HG03060 (cell line): ENCODE measurements at regions not wholly inside any gene's neighbourhood (a gene's known extent, or its start where the extent isn't known, plus 50 kb on each side); places are given as distances from the start of the nearest gene placed in this dataset.

ENCODE experiments used
- ATAC-seq: cut with Tn5 transposase; IDR thresholded peaks from one replicate; pipeline ENCODE4 v1.9.1; 2021; ENCODE audit warnings: low read depth, moderate number of reproducible peaks; ENCODE audit not compliant: unreplicated experiment

DNA sequence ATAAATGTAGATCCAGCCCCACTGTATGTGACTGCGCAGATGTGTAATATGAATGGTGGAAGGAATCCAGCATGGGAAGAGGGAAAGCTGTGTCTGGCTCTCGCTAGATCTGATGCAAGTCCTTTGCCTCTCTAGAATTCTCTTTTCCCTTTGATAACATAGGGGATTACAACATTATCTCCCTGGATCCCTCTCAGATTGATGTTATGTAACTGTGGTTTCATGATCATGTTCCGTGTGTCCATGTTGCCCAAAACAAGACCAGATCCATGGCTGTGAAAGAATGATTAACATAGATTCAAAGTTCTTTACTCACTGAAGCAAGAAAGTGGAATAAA lies 184.0 kb upstream of the UBL3 start:
- no peak for ATAC-seq

DNA sequence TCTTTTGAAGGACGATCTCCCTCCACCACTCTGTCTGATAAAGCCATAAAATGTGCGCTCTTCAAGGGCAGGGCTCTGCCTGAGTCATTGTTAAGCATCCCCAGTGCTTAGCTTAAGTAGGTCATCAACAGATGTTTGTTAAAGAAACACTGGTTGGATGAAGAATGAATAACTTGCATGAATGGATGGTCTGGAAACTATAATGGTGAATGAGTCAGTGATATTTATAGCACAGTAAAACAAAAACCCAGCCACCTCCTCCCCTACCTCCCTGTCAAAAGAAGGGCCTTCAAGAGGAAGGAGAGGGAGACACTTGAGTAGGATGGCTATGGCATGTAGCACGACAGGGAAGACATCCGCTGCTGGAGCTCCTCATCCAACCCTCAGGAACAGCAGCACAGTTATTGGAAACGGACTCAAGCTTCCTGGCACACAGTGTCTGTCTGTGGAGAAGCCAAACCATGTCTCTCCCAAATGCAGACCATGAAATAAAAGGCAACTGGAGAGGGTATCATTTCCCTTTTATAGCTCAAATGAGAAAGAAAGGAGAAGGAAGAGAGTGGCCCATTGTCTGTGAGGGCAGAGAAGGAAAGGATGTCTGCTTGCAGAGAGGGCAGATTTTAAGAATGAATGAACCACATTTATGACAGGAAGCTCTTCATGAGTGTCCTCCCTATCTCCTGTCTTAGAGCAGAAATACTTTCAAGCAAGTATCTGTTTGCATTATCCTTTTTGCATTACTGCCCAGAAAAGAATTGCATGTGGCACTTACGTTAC lies 183.5 kb upstream of the UBL3 start:
- no peak for ATAC-seq

DNA sequence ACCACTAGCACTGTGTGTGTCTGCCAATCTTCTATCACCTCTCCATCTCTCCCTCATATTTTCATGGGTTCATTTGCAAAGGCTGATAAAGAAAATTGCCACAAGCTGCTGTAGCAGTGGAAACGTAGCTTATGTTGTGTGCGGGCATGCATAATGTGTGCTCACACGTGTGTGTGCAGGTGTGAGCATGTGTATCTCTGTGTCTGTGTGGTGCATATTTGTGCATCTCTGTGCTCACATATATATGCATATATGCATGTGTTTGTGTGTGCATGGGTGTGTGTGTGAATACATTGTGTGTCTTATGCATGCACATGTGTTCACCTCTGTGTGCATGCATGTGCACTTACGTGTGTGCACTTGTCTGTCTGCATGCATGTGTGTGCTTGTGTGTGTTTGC lies 181.8 kb upstream of the UBL3 start:
- ATAC-seq = no peak

- no peak for ATAC-seq
Measured at GRCh38 chr13:30031488-30031887, 181.1 kb upstream of the UBL3 start.

GRCh38 chr13:30030141-30030750 lies 179.8 kb upstream of the UBL3 start:
- ATAC-seq = no peak

DNA sequence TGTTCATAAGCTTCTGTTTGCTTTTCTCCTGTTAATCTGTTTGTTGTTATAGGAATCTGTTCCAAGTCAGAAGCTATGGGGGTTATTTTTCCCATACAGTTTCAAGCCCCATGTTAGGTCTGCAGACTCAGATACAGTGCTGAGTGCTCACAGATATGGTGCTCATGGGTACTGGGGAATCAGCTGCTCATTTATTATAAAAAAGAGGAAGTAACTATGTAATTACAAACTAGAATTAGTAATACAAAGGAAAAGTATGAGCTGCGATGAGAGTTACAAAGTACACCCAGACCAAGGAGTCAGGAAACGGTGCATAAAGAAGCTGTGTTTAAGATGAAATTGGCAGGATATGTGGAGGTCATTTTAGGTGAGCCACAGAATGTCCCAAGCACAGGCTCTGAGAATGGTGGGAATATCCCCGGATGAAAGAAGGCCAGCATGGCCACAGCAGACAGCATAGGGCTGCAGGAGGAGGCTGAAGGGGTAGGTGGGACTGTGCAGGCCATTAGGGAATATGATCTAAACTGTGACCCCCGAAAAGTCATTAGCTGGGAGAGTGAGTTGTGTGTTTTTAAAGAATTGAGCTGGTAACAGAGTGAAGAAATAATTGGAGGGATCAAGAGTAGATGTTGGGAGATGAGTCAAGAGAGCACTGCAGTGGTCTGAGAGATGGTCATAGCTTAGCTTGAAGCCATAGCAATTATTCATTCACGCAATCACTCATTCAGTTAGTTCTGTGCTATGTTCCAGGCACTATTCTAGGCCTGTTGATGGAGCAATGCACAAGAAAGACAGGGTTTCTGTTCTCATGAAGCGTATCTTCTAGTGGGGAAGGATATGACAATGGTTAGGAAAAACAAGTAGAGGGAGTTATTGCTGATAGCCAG lies 177.4 kb upstream of the UBL3 start:
- ATAC-seq = no peak

GRCh38 chr13:30026909-30027308 lies 176.5 kb upstream of the UBL3 start:
- no peak for ATAC-seq

DNA sequence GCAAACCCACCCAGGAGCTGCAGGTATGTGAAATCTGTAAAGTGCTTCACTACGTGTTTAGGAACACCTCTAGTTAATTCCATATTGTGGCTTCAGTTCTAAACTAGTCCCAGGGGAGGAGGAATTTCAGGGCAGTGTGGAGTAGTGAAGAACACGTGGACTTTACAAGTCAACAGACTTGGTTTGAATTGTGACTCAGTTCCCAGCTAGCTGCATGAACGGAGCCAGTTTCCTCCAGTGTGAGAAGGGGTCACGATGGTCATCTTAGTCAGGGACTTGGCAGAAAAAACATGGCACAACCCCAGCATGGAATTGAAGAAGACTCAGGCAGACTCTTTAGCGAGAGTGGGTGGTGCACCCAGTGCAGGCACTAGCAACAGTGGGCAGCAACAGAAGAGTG lies 175.7 kb upstream of the UBL3 start:
- no peak for ATAC-seq

- no peak for ATAC-seq
Measured at GRCh38 chr13:30025351-30025750, 174.9 kb upstream of the UBL3 start.

- ATAC-seq = no peak
Measured at GRCh38 chr13:30024125-30024865, 173.9 kb upstream of the UBL3 start.

GRCh38 chr13:30023196-30023895 lies 172.9 kb upstream of the UBL3 start:
- no peak for ATAC-seq

GRCh38 chr13:30022796-30023195 lies 172.4 kb upstream of the UBL3 start:
- no peak for ATAC-seq

DNA sequence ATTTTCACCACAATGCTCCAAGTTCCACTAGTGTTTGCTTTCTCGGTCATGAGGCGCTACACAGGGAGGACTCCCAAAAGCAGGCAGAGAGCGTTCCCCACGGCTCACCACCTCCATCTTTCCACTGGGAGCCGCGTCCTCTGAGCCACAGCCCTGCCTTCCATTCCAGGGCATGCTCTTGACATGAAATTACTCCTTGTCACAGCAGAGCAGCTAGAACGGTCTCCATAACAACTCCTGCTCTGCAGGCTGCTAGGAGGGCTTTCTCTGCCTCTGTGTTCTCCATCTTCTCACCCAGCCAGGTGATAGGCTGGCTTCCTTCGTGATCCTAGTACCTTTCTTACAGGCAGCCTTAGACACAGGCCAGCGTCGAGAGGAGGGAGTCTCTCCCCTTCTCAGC lies 171.8 kb upstream of the UBL3 start:
- no peak for ATAC-seq

DNA sequence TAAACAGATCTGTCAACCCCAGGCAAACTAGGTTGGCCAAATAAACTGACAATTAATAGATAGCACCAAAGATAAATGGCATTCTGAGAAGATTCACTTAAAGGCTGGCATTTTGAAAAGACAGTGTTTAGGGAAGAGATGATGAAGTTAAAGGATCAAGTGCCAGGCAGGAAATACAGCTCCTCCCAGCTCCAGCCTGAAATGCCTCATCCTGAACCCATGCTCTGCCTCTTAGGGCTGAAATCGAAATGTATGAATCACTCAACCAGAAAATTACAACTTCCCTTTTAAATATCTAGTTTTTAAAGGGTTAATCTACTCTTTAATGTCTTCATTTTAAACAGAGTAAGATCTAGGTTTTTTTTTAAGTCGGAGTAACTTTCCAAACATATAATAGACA lies 171.2 kb upstream of the UBL3 start:
- no peak for ATAC-seq

- no peak for ATAC-seq
Measured at GRCh38 chr13:30020726-30021312, 170.4 kb upstream of the UBL3 start.

- ATAC-seq = no peak
Measured at GRCh38 chr13:30019648-30020626, 169.5 kb upstream of the UBL3 start.

GRCh38 chr13:30017880-30018279 lies 167.5 kb upstream of the UBL3 start:
- ATAC-seq = no peak

- ATAC-seq = no peak
Measured at GRCh38 chr13:30016398-30016797, 166.0 kb upstream of the UBL3 start.

- ATAC-seq = no peak
Measured at GRCh38 chr13:30009411-30009810, 159.0 kb upstream of the UBL3 start.
